Activated T-cell treated with anti-CD3 and anti-CD28 coated beads for 24 hours (primary cell): ENCODE measurements at regions not wholly inside any gene's neighbourhood (a gene's known extent, or its start where the extent isn't known, plus 50 kb on each side); places are given as distances from the start of the nearest gene placed in this dataset.
A peak's percentile ranks its signal among the peaks of the same experiment; 100 is the strongest.
"Not testable (repeated sequence)": the region's sequence is repeated elsewhere in the genome, so short reads cannot be mapped to it uniquely, and the experiment has no call there.

Source experiments
- DNase-seq: peaks from one replicate; pipeline ENCODE4 v3.0.0-alpha.2; 2020; ENCODE audit warnings: low read depth

DNA sequence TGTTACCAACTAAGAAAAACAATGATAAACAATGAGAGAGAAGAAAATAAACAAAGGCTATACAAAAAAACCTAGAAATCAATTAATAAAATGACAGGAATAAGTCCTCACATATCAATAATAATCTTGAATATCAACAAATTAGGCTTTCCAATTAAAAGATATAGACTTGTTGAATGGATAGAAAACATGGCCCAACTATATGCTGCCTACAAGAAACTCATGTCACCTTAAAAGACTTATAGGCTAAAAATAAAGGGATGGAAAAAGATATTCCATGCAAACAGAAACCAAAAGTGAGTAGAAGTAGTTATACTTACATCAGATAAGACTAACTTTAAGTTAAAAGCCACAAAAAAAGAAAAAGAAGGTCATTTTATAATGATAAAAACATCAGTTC lies 183.9 kb downstream of the MYRFL start:
- DNase-seq, result no peak

GRCh38 chr12:70011353-70011752 lies 186.3 kb downstream of the MYRFL start:
- DNase-seq, result no peak

GRCh38 chr12:70013016-70013415 lies 188.0 kb downstream of the MYRFL start:
- not testable (repeated sequence) for DNase-seq

DNA sequence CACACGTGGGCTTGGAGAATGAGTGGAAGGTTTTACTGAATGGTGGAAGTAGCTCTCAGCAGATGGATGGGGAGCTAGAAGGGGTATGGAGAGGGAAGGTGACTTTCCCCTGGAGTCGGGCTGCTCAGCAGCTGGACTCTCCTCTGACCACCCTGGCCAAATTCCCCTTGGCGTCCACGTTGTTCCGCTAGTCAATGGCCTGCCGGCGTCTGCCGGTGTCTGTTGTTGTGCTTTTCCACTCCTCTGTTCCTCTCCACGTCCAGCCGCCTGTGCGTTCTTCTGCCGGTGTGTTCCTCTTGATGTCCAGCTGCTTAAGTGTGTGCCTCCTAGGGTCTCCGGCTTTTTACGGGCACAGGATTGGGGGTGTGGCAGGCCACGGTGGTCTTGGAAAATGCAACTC lies 203.5 kb downstream of the MYRFL start:
- no peak for DNase-seq

GRCh38 chr12:70028918-70029317 lies 203.9 kb downstream of the MYRFL start:
- DNase-seq, result no peak

GRCh38 chr12:70031046-70031445 lies 206.0 kb downstream of the MYRFL start:
- no peak for DNase-seq

GRCh38 chr12:70032076-70032475 lies 207.0 kb downstream of the MYRFL start:
- no peak for DNase-seq

DNA sequence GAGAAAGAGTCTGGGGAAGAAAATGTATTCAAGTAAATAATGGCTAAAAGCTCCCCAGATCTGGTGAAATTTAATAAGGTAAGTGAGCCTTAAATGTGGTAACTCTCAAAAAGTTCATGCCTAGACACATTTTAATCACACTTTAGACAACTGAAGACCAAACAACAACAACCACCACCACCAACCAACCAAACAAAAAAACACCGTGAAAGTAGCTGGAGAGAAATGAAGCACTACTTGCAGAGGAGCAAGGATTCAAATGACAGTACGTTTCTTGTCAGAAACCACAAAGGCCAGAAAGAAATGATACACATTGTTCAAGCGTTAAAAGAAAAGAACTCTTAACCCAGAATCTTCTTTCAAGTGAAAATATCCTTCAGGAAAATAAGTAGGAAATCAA lies 208.3 kb downstream of the MYRFL start:
- DNase-seq, result no peak

- no peak for DNase-seq
These were observed 203.1 kb upstream of the CNOT2 start for GRCh38 chr12:70040141-70040540.

DNA sequence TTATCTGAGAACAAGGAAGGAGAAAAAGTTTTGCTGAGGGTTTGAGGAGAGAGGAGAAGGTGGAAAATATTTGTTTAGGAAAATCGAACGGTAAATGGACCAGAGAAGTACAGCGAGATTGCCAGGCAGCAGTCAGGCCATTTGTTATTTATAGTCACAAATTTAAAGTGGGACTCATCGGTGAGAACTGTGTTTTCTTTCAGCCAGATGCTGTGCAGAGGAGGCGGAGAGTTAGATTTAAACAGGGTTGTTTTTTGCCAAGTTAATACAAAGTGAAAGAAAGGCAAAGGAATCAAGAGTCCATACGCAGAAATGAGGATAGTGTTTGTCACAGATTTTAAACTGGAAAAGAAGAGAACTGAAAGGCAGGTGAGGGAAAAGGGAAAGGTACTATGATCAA lies 200.6 kb upstream of the CNOT2 start:
- no peak for DNase-seq

GRCh38 chr12:70043490-70044138 lies 199.6 kb upstream of the CNOT2 start:
- DNase-seq, result no peak

DNA sequence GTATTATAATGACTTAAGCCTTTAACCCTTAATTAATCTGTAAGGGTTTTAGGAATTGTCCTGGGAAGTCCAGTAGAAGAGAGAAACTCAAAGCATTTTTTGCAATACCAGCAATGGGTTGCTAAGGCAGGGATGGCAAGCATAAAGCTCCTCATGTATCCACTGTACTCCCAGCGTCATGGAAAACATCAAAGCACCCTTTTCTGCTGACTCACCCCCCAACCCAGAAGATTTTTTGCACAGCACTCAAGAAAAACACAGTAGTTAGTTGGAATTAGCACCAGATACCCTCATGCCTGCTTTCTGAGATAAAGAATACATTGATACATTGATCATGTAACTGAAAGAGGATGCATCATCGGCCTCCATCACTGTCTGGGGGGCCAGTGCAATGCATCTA lies 199.1 kb upstream of the CNOT2 start:
- DNase-seq, result no peak

DNA sequence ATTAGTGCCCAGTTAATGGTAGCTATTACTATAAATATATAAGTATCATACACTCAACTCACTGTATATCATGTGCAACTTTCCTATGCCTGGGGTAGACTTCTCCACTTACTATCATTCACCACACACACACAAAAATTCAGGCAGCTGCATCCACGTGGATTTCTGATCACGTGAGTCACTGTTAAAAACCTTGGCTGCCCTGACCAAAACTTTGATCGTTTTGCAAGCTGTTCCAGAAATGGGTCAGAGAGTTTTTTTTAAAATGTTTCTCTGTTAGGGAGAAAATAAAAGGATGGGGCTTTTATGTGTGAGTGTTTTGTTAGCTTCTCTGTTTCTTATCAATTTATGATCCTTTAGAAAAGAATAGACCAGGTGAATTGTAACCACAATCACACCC lies 198.2 kb upstream of the CNOT2 start:
- no peak for DNase-seq

DNA sequence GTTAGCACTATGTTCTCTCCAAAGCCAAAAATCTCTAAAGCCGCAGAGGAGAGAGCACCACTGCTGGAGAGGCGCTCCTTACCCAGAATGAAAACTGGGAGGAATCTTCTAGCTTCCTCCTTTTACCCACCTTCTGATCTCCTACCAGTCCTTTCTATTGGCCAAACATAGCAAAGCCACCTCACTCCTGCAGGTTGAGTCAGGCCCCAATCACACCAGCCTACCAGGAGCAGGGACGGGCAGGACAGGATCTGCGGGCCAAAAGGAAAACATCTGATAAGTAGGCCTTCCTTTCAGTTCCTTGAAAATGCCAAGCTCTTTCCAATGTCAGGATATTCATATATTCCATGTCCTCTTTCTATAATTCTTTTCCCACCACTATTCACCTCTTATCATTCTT lies 197.7 kb upstream of the CNOT2 start:
- no peak for DNase-seq

DNA sequence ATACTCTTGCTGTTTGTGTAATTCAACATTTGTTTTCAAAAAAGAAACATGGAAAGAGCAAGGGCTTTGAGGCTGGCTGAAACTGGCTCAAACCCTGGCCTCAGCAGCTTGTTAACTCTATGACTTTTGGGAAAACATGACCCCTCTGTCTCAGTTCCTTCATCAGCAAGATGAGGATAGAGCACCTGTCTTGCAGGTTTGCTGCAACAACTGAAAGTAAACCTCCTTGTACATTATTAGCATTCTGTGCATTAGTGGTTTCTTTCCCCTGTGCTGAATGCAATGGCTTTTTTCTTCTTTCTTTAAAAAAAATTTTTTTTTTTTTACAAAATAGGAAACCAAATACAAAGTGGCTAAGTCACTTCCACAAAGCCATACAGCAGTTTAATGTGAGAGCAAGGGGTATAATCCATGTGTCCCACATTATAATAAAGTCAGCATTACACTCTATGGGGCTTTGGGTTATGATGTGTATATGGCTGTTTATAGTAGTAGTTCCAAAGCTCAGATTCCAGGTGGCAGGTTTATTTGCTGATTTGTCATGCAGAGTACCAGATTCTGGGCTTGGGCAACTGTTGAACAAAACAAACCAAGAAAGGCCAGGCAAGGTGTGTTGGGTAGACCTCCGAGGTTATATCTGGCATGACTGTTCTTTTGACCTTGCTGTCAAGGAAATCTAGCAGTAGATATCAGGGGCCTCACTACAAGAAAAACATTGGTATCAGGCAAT lies 194.5 kb upstream of the CNOT2 start:
- DNase-seq, result no peak

GRCh38 chr12:70049596-70050360 lies 193.5 kb upstream of the CNOT2 start:
- DNase-seq, result peak; percentile 3

GRCh38 chr12:70052476-70052875 lies 190.8 kb upstream of the CNOT2 start:
- DNase-seq, result no peak

DNA sequence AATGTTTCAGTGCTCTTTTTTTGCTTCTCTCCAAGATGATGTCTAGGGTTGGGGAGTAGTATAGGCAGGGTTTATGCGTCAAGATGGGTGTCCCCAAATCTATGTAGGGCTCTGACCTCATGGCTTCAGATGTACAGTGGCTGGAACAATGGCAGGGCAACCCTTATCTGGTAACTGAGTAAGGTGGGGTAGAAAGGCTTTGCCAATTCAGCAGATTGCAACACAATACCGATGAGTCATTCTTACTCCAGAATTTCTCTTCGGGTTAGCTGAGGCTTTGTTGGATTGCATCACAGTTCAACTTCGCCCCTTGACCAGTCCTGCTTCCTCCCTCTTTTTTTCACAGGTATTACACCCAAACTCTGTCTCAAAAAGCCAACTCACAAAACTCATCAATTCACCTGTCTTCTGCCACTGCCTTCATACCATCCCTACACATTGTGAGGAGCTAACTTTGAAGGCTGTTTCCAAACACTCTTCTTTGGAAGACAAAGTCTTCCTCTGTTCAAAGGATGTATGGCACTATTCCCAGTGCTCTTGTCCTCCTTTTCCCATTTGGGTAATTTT lies 190.2 kb upstream of the CNOT2 start:
- DNase-seq, result no peak

DNA sequence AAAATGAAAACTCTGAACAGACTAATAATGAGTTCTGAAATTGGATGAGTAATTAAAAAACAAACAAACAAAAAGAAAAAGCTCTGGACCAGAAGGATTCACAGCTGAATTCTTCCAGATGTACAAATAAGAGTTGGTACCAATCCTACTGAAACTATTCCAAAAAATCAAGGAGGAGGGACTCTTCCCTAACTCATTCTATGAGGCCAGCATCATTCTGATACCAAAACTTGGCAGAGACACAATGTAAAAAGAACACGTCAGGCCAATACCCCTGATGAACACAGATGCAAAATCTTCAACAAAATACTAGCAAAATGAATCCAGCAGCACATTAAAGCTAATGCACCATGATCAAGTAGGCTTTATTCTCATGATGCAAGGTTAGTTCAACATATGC lies 183.9 kb upstream of the CNOT2 start:
- no peak for DNase-seq

DNA sequence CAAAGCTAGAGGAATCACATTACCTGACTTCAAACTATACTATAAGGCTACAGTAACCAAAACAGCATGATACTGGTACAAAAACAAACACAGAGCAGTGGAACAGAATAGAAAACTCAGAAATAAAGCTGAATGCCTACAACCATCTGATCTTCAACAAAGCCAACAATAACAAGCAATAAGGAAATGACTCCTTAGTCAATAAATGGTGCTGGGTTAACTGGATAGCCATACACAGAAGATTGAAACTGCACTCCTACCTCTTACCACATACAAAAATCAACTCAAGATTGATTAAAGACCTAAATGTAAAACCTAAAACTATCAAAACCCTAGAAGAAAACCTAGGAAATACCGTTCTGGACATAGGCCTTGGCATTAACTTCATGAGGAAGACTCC lies 182.6 kb upstream of the CNOT2 start:
- no peak for DNase-seq

- no peak for DNase-seq
These were observed 174.5 kb upstream of the CNOT2 start for GRCh38 chr12:70068743-70069142.

DNA sequence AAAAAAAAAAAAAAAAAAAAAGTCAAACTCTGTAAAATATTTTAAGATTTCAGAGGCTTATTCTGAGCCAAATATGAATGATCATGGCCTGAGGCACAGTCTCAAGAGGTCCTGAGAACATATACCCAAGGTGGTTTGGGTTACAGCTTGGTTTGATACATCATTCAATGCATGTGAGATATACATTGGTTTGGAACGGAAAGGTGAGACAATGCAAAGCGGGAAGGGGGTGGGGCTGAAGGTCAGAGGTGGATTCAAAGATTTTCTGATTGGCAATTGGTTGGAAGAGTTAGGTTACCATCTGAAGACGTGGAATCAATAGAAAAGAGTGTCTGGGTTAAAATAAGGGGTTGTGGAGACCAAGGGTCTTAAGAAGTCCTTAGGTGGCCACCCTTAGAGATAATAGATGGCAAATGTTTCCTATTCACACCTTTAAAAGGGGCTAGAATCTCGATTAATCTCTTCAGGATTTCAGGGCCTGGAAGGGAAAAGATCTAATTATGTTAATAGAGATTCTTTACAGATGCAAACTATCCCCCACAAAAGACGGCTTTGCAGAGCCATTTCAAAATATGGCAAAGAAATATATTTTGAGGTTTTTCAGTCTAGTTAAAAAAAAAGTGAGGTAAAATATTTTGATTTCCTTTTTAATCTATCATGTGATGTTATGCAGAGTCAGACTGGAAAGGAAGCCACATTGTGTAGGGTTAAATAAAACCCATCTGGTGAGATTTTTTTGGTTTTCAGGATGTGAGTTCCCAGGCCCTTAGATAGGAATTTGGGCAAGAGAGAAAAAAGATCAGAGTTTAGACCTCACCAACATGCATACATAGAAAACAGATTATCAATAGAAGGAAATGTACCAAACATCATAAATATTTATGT lies 173.8 kb upstream of the CNOT2 start:
- DNase-seq, result no peak
